ENCODE measurements at regions not wholly inside any gene's neighbourhood (a gene's known extent, or its start where the extent isn't known, plus 50 kb on each side); places are given as distances from the start of the nearest gene placed in this dataset.

- Histone ChIP-seq H3K9me3 (ENCODE audit: control extremely low read depth in 1 of 3, control insufficient read depth in 2 of 3, insufficient read depth in 1 of 3, low read length in 2 of 3) (peaks cover 0 to 6% (median 0%) of the 10 kb centered on the region in 3 donors), H3K9ac (ENCODE audit: low read length) (no peak overlapping the region), H4K20me1 (ENCODE audit: control insufficient read depth, insufficient read depth, low read length, poor library complexity, severe bottlenecking) (no peaks in the 10 kb centered on the region), H3K4me1 (ENCODE audit: control insufficient read depth in 2 of 2, insufficient read depth in 2 of 2, low read length in 2 of 2) (no peaks in the 10 kb centered on the region), H3K4me3 (ENCODE audit: control extremely low read depth in 1 of 5, extremely low read depth in 1 of 5, insufficient read depth in 1 of 5, low read depth in 2 of 5, low read length in 4 of 5) (no peak overlapping the region), H3K79me2 (ENCODE audit: control insufficient read depth, insufficient read depth, low read length) (no peaks in the 10 kb centered on the region), H3K27me3 (replicated peaks in 1 of 4; ENCODE audit: control extremely low read depth in 1 of 4, control insufficient read depth in 3 of 4, insufficient read depth in 4 of 4, low read length in 3 of 4) (peaks cover 0 to 6% (median 0%) of the 10 kb centered on the region in 4 experiments), H3K4me2 (replicated peaks; ENCODE audit: low read depth, low read length, poor library complexity, severe bottlenecking) (no peak overlapping the region), H2AFZ (ENCODE audit: insufficient read depth, low read depth, low read length, poor library complexity, severe bottlenecking) (no peak overlapping the region), H3K36me3 (replicated peaks in 1 of 2; ENCODE audit: control extremely low read depth in 1 of 2, control insufficient read depth in 1 of 2, extremely low read depth in 1 of 2, insufficient read depth in 2 of 2, low read length in 1 of 2) (no peaks in the 10 kb centered on the region), H3K27ac (ENCODE audit: low read length in 2 of 2) (no peak overlapping the region)
- H3K9me3 Mint-ChIP-seq (ENCODE audit: insufficient read depth): peaks cover 3% of the 10 kb centered on the region
- ChIA-PET CTCF (no interaction called here), POLR2A (no interaction called here)
- H3K27ac Mint-ChIP-seq: no peak overlapping the region
- no peak for DNase-seq
- no peak for ATAC-seq (ENCODE audit: low read depth)
- intact Hi-C loops (cut with micrococcal nuclease): no loop called here
- no peak overlapping the region for H3K4me3 Mint-ChIP-seq
- WGBS (ENCODE audit: insufficient coverage): 88% methylated on average over 12 of the region's 15 CpGs
- TF ChIP-seq CTCF (IDR thresholded peaks at IDR 0.05) (no peak), EZH2 (IDR thresholded peaks at IDR 0.05; ENCODE audit: borderline replicate concordance, insufficient read depth, low read depth, low read length, poor library complexity, severe bottlenecking) (no peak)
- no peaks in the 10 kb centered on the region for H3K4me1 Mint-ChIP-seq
- peaks cover 33% of the 10 kb centered on the region for H3K27me3 Mint-ChIP-seq
These were observed 402.8 kb downstream of the MIAT start for GRCh38 chr22:27060190-27060589.

GRCh38 chr22:27062910-27063309 is 405.5 kb downstream of the MIAT start:
- Mint-ChIP-seq H3K27ac (no peak overlapping the region), H3K4me1 (no peaks in the 10 kb centered on the region), H3K4me3 (no peak overlapping the region), H3K9me3 (ENCODE audit: insufficient read depth) (peaks cover 3% of the 10 kb centered on the region), H3K27me3 (peaks cover 34% of the 10 kb centered on the region)
- H4K20me1 ChIP-seq (ENCODE audit: control insufficient read depth, insufficient read depth, low read length, poor library complexity, severe bottlenecking): no peaks in the 10 kb centered on the region
- no peak overlapping the region for H2AFZ ChIP-seq (ENCODE audit: insufficient read depth, low read depth, low read length, poor library complexity, severe bottlenecking)
- POLR2A ChIA-PET: no interaction called here
- no peak for ATAC-seq (ENCODE audit: low read depth)
- intact Hi-C loops (cut with micrococcal nuclease): no loop called here
- peaks cover 0 to 6% (median 0%) of the 10 kb centered on the region in 3 donors for H3K9me3 ChIP-seq (ENCODE audit: control extremely low read depth in 1 of 3, control insufficient read depth in 2 of 3, insufficient read depth in 1 of 3, low read length in 2 of 3)
- peaks cover 0 to 6% (median 0%) of the 10 kb centered on the region in 4 experiments for H3K27me3 ChIP-seq (replicated peaks in 1 of 4; ENCODE audit: control extremely low read depth in 1 of 4, control insufficient read depth in 3 of 4, insufficient read depth in 4 of 4, low read length in 3 of 4)
- no peak for DNase-seq
- H3K36me3 ChIP-seq (replicated peaks in 1 of 2; ENCODE audit: control extremely low read depth in 1 of 2, control insufficient read depth in 1 of 2, extremely low read depth in 1 of 2, insufficient read depth in 2 of 2, low read length in 1 of 2): no peaks in the 10 kb centered on the region
- H3K79me2 ChIP-seq (ENCODE audit: control insufficient read depth, insufficient read depth, low read length): no peaks in the 10 kb centered on the region
- H3K4me1 ChIP-seq (ENCODE audit: control insufficient read depth in 2 of 2, insufficient read depth in 2 of 2, low read length in 2 of 2): no peaks in the 10 kb centered on the region
- H3K9ac ChIP-seq (ENCODE audit: low read length): no peak overlapping the region
- CTCF ChIA-PET: no interaction called here
- H3K4me3 ChIP-seq (ENCODE audit: control extremely low read depth in 1 of 5, extremely low read depth in 1 of 5, insufficient read depth in 1 of 5, low read depth in 2 of 5, low read length in 4 of 5): no peak overlapping the region
- no peak overlapping the region for H3K4me2 ChIP-seq (replicated peaks; ENCODE audit: low read depth, low read length, poor library complexity, severe bottlenecking)
- no peak for TF ChIP-seq CTCF (IDR thresholded peaks at IDR 0.05)
- no peak for TF ChIP-seq EZH2 (IDR thresholded peaks at IDR 0.05; ENCODE audit: borderline replicate concordance, insufficient read depth, low read depth, low read length, poor library complexity, severe bottlenecking)
- 95% methylated on average over 2 of the region's 2 CpGs for WGBS (ENCODE audit: insufficient coverage)
- no peak overlapping the region for H3K27ac ChIP-seq (ENCODE audit: low read length in 2 of 2)
